ENCODE measurements at regions not wholly inside any gene's neighbourhood (a gene's known extent, or its start where the extent isn't known, plus 50 kb on each side); places are given as distances from the start of the nearest gene placed in this dataset.

GRCh38 chr11:111444040-111444439, 65.0 kb upstream of the POU2AF1 start:
- Histone ChIP-seq H3K36me3 (ENCODE audit: control insufficient read depth, insufficient read depth, low read length) (no peaks in the 10 kb centered on the region), H3K4me1 (ENCODE audit: control insufficient read depth, insufficient read depth, low read length) (peaks cover 26% of the 10 kb centered on the region), H3K27ac (ENCODE audit: low read length) (no peak overlapping the region), H3K4me3 (ENCODE audit: low read length) (no peak overlapping the region), H3K9me3 (replicated peaks; ENCODE audit: control insufficient read depth, low read depth, low read length) (no peaks in the 10 kb centered on the region), H3K27me3 (ENCODE audit: control insufficient read depth, insufficient read depth, low read length) (peaks cover 2% of the 10 kb centered on the region)
- DNase-seq = no peak

- WGBS (ENCODE audit: insufficient coverage) = 73% methylated on average over 5 of the region's 7 CpGs
- Histone ChIP-seq H3K9me3 (replicated peaks; ENCODE audit: control insufficient read depth, low read depth, low read length) (no peaks in the 10 kb centered on the region), H3K4me3 (ENCODE audit: low read length) (no peak overlapping the region), H3K36me3 (ENCODE audit: control insufficient read depth, insufficient read depth, low read length) (no peaks in the 10 kb centered on the region), H3K4me1 (ENCODE audit: control insufficient read depth, insufficient read depth, low read length) (peaks cover 23% of the 10 kb centered on the region), H3K27ac (ENCODE audit: low read length) (no peak overlapping the region), H3K27me3 (ENCODE audit: control insufficient read depth, insufficient read depth, low read length) (peaks cover 2% of the 10 kb centered on the region)
- DNase-seq = no peak
Measured at GRCh38 chr11:111443640-111444039, 64.6 kb upstream of the POU2AF1 start.

GRCh38 chr11:111443032-111443431, 64.0 kb upstream of the POU2AF1 start:
- Histone ChIP-seq H3K27ac (ENCODE audit: low read length) (no peak overlapping the region), H3K4me1 (ENCODE audit: control insufficient read depth, insufficient read depth, low read length) (peaks cover 20% of the 10 kb centered on the region), H3K4me3 (ENCODE audit: low read length) (no peak overlapping the region), H3K9me3 (replicated peaks; ENCODE audit: control insufficient read depth, low read depth, low read length) (no peaks in the 10 kb centered on the region), H3K36me3 (ENCODE audit: control insufficient read depth, insufficient read depth, low read length) (no peaks in the 10 kb centered on the region), H3K27me3 (ENCODE audit: control insufficient read depth, insufficient read depth, low read length) (peaks cover 2% of the 10 kb centered on the region)
- no CpG with 5 or more reads among the region's 2 CpGs for WGBS (ENCODE audit: insufficient coverage)
- no peak for DNase-seq

- DNase-seq = no peak
- H3K9me3 ChIP-seq (replicated peaks; ENCODE audit: control insufficient read depth, low read depth, low read length) = no peaks in the 10 kb centered on the region
- no peak overlapping the region for H3K4me3 ChIP-seq (ENCODE audit: low read length)
- no peak overlapping the region for H3K27ac ChIP-seq (ENCODE audit: low read length)
- H3K36me3 ChIP-seq (ENCODE audit: control insufficient read depth, insufficient read depth, low read length) = no peaks in the 10 kb centered on the region
- H3K4me1 ChIP-seq (ENCODE audit: control insufficient read depth, insufficient read depth, low read length) = peaks cover 22% of the 10 kb centered on the region
- WGBS (ENCODE audit: insufficient coverage) = 89% methylated on average over 4 of the region's 8 CpGs
- peaks cover 2% of the 10 kb centered on the region for H3K27me3 ChIP-seq (ENCODE audit: control insufficient read depth, insufficient read depth, low read length)
Measured at GRCh38 chr11:111441443-111441842, 62.4 kb upstream of the POU2AF1 start.

- no peak for DNase-seq
- H3K4me1 ChIP-seq (ENCODE audit: control insufficient read depth, insufficient read depth, low read length) = peaks cover 20% of the 10 kb centered on the region
- H3K4me3 ChIP-seq (ENCODE audit: low read length) = no peak overlapping the region
- 97% methylated on average over 3 of the region's 5 CpGs for whole genome bisulfite sequencing (ENCODE audit: insufficient coverage)
- H3K36me3 ChIP-seq (ENCODE audit: control insufficient read depth, insufficient read depth, low read length) = no peaks in the 10 kb centered on the region
- H3K27ac ChIP-seq (ENCODE audit: low read length) = no peak overlapping the region
- H3K9me3 ChIP-seq (replicated peaks; ENCODE audit: control insufficient read depth, low read depth, low read length) = no peaks in the 10 kb centered on the region
- peaks cover 2% of the 10 kb centered on the region for H3K27me3 ChIP-seq (ENCODE audit: control insufficient read depth, insufficient read depth, low read length)
Measured at GRCh38 chr11:111440416-111441205, 61.5 kb upstream of the POU2AF1 start.

- Histone ChIP-seq H3K9me3 (replicated peaks; ENCODE audit: control insufficient read depth, low read depth, low read length) (no peaks in the 10 kb centered on the region), H3K27ac (ENCODE audit: low read length) (no peak overlapping the region), H3K4me3 (ENCODE audit: low read length) (no peak overlapping the region), H3K27me3 (ENCODE audit: control insufficient read depth, insufficient read depth, low read length) (peaks cover 2% of the 10 kb centered on the region), H3K4me1 (ENCODE audit: control insufficient read depth, insufficient read depth, low read length) (peaks cover 23% of the 10 kb centered on the region), H3K36me3 (ENCODE audit: control insufficient read depth, insufficient read depth, low read length) (no peaks in the 10 kb centered on the region)
- WGBS (ENCODE audit: insufficient coverage) = no CpG with 5 or more reads among the region's 1 CpG
- no peak for DNase-seq
Measured at GRCh38 chr11:111439901-111440300, 60.8 kb upstream of the POU2AF1 start.

- Histone ChIP-seq H3K9me3 (replicated peaks; ENCODE audit: control insufficient read depth, low read depth, low read length) (no peaks in the 10 kb centered on the region), H3K27me3 (ENCODE audit: control insufficient read depth, insufficient read depth, low read length) (peaks cover 2% of the 10 kb centered on the region), H3K27ac (ENCODE audit: low read length) (no peak overlapping the region), H3K36me3 (ENCODE audit: control insufficient read depth, insufficient read depth, low read length) (no peaks in the 10 kb centered on the region), H3K4me3 (ENCODE audit: low read length) (no peak overlapping the region), H3K4me1 (ENCODE audit: control insufficient read depth, insufficient read depth, low read length) (peaks cover 23% of the 10 kb centered on the region)
- 58% methylated on average over 10 of the region's 11 CpGs for WGBS (ENCODE audit: insufficient coverage)
- no peak for DNase-seq
Measured at GRCh38 chr11:111438846-111439520, 59.9 kb upstream of the POU2AF1 start.

- Histone ChIP-seq H3K4me1 (ENCODE audit: control insufficient read depth, insufficient read depth, low read length) (peaks cover 23% of the 10 kb centered on the region), H3K27ac (ENCODE audit: low read length) (no peak overlapping the region), H3K4me3 (ENCODE audit: low read length) (no peak overlapping the region), H3K36me3 (ENCODE audit: control insufficient read depth, insufficient read depth, low read length) (no peaks in the 10 kb centered on the region), H3K27me3 (ENCODE audit: control insufficient read depth, insufficient read depth, low read length) (peaks cover 2% of the 10 kb centered on the region), H3K9me3 (replicated peaks; ENCODE audit: control insufficient read depth, low read depth, low read length) (no peaks in the 10 kb centered on the region)
- 20% methylated on average over 2 of the region's 3 CpGs for WGBS (ENCODE audit: insufficient coverage)
- DNase-seq = no peak
Measured at GRCh38 chr11:111438168-111438567, 59.1 kb upstream of the POU2AF1 start.

GRCh38 chr11:111435046-111435698, 56.1 kb upstream of the POU2AF1 start:
- peaks cover 23% of the 10 kb centered on the region for H3K4me1 ChIP-seq (ENCODE audit: control insufficient read depth, insufficient read depth, low read length)
- H3K4me3 ChIP-seq (ENCODE audit: low read length) = no peak overlapping the region
- WGBS (ENCODE audit: insufficient coverage) = 88% methylated on average over 5 of the region's 12 CpGs
- no peaks in the 10 kb centered on the region for H3K36me3 ChIP-seq (ENCODE audit: control insufficient read depth, insufficient read depth, low read length)
- H3K9me3 ChIP-seq (replicated peaks; ENCODE audit: control insufficient read depth, low read depth, low read length) = no peaks in the 10 kb centered on the region
- no peak for DNase-seq
- H3K27me3 ChIP-seq (ENCODE audit: control insufficient read depth, insufficient read depth, low read length) = peaks cover 2% of the 10 kb centered on the region
- H3K27ac ChIP-seq (ENCODE audit: low read length) = no peak overlapping the region

GRCh38 chr11:111429066-111429506, 50.0 kb upstream of the POU2AF1 start:
- H3K36me3 ChIP-seq (ENCODE audit: control insufficient read depth, insufficient read depth, low read length) = no peaks in the 10 kb centered on the region
- no peaks in the 10 kb centered on the region for H3K27me3 ChIP-seq (ENCODE audit: control insufficient read depth, insufficient read depth, low read length)
- H3K4me3 ChIP-seq (ENCODE audit: low read length) = no peak overlapping the region
- 43% methylated on average over 5 of the region's 7 CpGs for WGBS (ENCODE audit: insufficient coverage)
- peaks cover 4% of the 10 kb centered on the region for H3K4me1 ChIP-seq (ENCODE audit: control insufficient read depth, insufficient read depth, low read length)
- peak; percentile 54 for DNase-seq
- H3K9me3 ChIP-seq (replicated peaks; ENCODE audit: control insufficient read depth, low read depth, low read length) = no peaks in the 10 kb centered on the region
- H3K27ac ChIP-seq (ENCODE audit: low read length) = no peak overlapping the region
